Right hindlimb (tissue), 1 donor: ENCODE measurements at regions not wholly inside any gene's neighbourhood (a gene's known extent, or its start where the extent isn't known, plus 50 kb on each side); places are given as distances from the start of the nearest gene placed in this dataset.
"Not testable (repeated sequence)": the region's sequence is repeated elsewhere in the genome, so short reads cannot be mapped to it uniquely, and the experiment has no call there.

Experiments
- DNase-seq: peaks from one replicate; pipeline ENCODE4 v3.0.0-alpha.2; 2018

DNA sequence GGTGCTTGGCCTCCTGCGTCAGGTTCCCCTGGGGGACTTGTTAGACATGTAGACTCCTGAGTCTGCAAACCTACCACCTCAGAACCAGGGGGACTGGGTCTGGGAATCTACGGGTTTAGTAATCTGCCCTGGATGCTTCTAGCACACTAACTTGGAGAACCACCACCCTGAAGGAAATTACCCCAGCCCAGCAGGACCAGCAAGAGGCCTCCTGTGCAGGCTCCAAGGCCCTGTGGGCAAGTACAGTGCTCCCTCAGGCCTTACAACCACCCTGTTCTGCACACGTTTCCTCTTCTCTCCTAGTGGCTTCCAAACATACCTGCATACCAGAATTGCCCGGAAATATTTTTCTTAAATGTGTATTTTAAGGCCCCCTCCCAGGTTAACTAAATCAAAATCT, 423.0 kb downstream of the FUT8 start:
- no peak for DNase-seq

DNA sequence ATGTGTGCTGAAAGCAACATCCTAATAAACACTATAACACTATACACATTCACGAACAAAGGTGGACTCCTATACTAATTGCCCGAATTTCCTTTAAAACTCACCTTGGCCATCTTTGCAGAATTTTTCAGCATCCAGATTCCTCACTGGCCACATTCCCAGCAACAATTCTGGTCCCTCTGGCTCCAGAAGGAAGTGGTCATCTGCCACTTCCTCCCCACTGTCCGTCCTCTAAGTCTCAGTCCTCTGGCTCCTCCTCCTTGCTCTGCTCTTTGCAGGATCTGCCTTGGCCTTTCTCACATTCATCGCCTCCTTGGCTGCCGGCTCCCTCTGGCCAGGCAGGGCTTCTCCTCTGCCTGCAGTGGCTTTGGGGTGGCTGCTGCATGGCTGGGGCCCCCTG, 426.0 kb downstream of the FUT8 start:
- DNase-seq: no peak

DNA sequence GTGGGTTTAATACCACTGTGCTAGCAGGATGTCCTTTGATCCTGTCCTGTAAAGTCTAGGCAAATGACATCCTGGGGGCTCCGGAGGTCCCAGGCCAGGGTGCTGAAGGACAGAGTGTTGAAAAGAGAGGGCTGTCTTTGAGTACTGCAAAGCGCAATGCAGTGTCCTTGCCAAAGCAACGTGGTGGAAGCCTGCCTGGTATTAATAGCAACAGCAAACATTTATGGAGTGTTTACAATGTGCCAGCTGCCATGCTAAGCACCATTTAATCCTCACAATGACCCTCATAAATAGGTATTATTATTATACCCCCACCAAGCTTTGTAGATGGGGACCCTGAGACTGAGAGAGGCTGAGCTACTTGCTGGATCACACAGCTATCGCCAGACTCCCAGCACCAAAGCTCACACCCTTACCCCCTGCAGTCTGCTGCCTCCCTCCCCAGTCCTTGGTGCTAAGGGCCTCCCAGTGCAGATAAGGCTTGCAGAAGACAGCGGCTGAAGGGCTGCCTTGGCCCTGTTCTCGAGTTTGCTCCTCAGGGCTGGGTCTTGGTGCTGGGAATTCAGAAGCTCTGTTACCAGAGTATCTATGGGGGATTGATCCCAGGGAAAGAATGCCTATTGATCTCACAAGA, 427.7 kb downstream of the FUT8 start:
- no peak for DNase-seq

- no peak for DNase-seq
Measured at GRCh38 chr14:65840786-65841185, 428.3 kb downstream of the FUT8 start.

DNA sequence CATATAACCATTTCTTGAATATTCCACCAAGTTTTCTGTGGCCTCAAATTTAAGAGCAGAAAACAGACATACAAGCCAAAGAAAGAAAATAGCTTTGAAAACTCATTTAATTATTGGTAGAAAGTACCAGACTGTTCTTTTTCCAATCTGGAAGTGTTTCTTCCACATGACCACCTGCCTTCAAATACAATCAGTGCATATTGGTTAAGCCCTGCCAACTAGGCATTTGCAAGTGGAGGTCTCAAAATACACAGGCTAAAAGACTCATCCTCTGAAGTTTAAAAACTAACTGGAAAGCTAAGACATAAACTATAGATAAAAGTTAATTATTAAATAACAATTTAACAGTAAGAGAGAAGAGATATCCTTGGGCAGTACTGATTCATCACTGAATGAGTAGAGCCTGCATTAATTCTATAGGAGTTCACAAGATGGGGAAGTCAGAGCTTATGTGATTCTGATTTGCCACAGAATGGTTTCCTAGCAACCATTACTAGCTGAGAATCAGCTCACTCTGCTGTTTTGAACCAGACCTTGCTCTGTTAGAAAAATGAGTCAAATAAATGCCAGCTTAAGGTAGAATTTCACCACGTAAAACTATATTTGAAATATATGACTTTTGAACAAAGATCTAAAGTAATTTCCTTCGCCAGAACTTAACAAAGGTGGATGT, 433.8 kb downstream of the FUT8 start:
- no peak for DNase-seq

DNA sequence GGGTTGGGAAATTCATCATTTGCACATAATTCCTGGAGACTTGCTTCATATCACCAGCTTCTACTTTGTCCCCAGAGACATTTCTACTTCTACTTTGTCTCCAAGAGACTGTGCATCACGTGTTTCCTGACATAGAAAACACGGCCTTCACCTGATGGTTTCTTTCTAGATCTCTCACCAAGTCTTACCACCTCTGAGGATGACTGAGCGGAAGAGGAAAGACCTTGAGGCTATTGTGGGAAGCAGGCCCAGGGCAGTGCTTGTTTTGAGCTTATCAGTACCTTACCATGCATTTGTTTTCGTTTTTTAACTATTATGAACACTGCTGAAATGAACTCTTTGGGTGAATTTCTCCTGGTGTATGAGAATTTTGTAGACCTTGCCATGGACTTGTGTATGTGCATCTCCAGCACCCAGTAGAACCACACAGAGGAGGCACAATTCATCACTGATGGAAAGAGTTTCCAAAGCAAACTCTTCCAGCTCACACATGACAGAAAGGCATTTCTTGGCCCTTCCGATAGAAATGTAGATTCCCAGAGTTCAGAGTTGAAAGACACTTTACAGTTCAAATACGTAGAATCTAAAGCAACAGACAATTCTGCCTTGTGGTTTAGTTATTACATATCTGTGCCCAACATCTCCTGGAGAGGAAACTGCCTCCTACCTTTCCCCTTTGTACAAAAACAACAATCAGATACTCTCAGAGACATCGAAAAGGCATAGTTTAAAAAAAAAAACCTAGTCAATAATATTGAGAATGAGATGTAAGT, 434.7 kb downstream of the FUT8 start:
- no peak for DNase-seq

DNA sequence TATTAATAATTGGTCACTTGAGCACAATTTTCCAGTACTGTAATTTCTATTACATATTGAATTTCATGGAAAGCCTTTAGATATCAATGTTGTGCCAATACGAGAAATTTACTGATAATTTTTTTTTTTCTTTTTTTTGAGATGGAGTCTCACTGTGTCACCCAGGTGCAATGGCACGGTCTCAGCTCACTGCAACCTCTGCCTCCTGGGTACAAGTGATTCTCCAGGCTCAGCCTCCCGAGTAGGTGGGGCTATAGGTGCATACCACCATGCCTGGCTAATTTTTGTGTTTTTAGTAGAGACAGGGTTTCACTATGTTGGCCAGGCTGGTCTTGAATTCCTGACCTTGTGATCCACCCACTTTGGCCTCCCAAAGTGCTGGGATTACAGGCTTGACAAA, 435.4 kb downstream of the FUT8 start:
- DNase-seq: not testable (repeated sequence)

DNA sequence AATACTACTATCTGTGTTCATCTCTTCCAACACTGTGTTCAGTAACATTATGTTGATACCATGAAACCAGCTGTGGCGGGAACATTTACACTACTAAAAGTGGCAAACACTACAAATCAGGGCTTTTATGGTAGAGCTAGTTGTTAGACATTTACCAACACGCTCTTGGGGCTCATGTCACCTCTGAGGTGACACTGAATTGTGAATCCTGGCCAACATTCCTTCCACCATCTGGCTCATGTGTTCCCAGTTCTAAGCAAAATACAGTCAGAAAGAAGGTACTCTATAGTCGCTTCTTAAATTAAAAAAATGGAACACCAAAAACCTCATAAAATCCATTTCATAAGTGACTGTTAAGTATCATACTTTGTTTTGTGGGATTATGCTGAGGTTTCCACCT, 436.6 kb downstream of the FUT8 start:
- DNase-seq: no peak

- DNase-seq: no peak
Measured at GRCh38 chr14:65849558-65849957, 437.0 kb downstream of the FUT8 start.

DNA sequence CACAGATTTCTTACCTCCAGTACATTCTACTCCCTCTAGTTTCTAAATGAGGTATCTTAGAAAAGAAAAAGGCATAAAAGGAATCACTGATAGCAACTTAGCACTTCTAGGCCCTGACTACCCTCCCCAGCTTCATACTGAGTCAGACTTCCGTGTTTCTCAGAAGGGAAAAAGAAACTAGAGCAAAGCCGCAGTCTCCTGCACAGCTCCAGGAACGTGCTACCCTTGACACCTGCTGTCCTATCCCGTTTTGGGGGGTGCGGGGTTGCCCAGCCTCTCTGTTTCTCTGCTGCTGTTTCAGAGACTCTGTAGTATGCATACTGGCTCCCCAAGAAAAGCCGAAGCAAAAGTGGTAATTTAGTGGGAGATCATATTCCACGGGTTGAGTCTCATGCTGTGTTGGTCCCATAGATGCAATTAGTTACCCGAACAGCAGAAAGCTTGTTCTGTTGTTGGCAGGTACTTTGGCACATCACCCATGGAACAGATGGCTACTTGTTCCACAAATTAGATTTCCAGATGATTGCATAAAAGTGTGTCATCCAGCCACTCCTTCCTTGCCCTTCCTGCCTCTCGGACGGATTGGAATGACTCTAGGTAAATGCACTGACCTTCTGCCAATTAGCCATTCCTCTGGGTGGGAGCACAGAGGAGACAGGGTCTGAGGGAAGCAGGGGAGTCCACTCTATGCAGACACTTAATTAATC, 438.1 kb downstream of the FUT8 start:
- peak; percentile 30 for DNase-seq

DNA sequence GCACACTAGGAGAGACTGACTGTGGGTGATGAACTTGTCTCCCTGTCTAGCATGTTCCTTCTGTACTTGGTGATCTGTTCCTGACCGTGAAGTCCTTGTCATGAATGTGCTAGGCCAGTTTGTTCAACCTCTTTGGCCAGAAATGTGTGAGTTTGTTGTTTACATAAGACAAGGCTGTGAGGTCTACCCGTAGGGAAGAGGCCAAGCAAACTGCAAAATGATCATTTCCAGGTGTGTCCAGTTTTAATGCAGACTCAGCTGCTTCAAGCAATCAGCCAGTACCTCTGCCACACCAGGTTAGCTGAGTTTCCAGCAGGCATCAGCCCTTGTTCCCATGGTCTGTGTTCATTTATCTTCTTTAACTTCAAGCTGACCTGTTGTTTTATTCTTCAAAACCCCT, 440.2 kb downstream of the FUT8 start:
- no peak for DNase-seq

DNA sequence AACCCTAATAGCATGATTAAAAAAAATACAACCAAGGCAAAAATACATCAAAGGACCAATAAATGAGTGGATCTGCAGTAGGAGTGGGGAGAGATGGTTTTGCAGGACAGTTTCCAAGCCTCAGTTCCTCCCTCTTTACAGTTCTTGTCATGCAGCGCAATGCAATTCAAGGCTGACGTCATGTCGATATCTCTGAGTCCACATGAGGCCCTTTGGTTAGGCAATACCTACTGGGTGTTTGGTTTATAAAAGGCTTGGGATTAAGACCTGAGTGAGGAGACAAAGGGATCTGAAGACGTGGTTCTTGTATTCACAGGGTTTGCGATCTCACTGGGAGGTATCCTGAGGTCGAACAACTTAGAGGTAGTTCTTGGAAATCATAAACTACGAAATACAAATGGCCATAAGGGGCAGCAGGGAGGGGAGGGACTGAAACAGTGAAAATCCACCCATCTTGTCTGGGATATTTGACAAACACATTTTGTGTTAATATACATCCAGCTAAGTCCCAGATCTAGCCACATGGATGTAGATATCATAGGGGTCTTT, 441.0 kb downstream of the FUT8 start:
- DNase-seq: no peak

GRCh38 chr14:65854215-65854614, 441.7 kb downstream of the FUT8 start:
- no peak for DNase-seq

DNA sequence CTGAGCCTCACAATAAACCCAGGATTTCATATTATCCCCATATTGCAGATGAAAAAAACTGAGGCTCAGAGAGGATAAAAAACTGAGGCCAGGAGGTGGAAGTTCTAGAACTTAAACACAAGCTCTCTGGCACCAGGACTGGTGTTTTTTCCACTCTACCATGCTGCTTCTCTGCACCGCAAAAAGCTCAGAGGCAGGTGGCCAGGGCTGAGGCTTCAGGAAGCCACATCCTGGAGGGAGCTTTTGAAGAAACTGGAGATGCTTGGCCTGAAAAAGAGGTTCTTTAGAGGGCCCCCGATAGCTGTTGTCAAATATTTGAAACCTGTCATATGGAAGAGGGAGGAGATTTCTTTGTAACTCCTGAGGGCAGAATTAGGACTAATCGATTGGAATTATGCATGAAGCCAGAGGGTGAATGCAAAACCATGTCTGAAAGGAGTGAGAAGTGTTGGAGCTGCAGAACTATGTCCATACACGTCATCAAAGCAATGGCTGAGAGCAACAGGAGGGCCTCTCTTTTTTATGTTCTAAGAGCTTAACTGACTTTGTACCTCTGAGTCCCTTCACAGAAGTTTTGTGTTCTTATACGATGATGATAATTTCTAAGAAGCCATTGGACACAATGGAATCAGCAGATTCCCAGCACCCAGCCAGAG, 448.6 kb downstream of the FUT8 start:
- no peak for DNase-seq

DNA sequence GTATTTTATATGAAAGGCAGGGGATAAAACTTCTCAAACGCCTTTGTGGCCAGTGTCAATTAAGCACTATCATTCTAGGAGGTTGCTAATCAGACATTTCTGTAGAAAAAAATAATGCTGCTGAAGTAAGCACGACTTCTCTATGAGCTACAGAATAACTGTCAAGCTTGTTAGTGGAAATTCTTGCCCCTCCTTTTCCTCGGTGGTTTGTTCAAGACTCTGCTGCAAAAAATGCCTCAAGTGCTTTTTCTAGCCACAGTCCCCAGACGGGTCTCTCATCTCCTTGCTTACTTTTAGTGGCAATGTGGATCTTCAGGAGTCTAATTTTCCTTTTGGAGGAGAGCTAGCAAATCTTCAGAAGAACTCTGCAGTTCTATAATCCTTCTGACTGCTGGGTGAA, 452.0 kb downstream of the FUT8 start:
- no peak for DNase-seq

DNA sequence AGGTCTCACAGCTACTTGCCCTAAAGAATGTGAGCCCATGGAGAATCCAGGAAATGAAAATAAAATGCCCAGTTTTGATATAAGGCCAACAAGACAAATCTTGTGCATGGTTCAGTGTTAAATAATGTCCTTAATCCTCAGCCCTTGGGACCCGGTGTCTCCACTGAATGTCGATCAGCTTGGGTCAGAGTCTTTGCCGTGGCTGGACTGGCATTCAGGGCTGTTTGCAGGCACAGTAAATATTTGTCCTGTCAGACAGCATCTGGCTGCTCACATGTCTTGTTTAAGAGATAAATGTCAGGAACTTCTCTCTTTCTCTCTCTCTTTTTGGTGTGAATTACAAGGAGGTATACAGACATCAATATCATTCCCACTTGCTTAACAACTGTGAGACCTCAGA, 452.5 kb downstream of the FUT8 start:
- DNase-seq: no peak

DNA sequence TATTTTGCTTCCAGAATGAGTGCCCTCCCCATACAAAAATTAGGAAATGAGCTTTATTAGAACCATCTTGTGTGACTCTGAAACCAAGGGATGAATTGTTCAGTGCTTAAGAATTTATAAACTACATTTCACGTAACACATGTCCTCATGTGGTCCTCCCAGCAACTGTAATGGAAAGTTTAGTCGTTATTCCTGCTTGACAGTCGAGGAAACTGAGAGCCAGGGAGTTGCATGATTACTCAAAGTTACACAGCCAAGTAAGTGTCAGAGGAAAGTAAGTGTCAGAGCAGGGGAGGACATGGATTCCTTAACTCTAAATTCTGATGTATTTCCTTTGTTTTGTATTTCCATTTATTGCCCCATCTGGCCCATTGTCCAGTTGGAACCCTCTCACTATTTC, 453.9 kb downstream of the FUT8 start:
- no peak for DNase-seq

DNA sequence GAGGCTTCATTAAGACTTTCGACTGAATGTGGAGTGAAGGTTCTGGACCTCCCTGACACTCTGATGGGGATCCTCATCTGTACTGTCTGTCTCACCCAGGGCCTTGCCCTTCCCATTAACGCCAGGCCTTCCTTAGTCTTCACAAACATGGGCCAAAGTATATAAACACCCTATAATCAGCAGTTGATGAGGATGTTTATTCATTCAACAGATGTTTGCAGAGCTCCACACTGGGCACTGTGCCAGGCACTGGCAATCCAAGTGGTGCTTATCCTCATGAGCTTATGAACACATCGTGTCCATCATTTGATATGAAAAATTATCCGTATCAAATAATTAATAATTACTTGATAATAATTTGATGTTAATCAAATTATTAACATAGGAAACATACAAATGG, 454.4 kb downstream of the FUT8 start:
- no peak for DNase-seq

DNA sequence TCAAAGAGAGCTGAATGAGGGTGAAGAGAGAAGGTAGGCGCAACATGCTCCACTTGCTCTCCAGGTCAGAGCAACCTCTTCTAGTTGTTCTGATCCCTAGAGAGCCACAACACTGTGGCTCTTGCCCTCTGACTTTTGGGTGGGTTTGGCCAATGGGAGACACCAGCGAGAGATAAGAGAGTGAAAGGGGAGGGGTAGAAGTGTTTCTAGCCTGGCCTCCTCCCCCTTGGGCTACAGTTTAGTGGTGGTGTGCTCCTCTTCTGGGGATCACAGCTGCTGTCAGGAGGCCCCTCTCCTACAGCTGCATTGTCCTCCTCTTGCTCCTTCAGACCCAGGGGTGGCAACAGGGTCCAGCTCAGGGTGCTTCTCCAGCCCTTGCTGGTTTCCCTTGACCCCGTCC, 454.8 kb downstream of the FUT8 start:
- DNase-seq: no peak

DNA sequence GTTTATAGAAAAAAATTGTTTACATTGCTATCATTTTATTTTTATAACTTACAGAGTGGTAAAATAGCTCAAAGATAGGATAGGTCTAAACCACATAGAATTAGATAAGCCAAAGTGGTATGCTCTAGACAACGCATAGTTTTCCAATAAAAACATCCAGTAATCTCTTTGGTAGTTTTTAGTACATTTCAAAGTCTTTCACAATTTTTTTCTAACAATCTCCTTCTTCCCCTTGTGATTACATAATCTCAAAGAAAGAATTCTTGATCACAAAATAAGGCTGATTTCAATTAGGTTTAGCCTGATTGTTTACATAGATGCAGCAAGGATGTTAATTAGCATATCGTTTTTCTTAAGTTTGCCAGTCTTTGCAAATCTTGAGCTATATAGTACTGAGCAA, 460.0 kb downstream of the FUT8 start:
- DNase-seq: no peak

DNA sequence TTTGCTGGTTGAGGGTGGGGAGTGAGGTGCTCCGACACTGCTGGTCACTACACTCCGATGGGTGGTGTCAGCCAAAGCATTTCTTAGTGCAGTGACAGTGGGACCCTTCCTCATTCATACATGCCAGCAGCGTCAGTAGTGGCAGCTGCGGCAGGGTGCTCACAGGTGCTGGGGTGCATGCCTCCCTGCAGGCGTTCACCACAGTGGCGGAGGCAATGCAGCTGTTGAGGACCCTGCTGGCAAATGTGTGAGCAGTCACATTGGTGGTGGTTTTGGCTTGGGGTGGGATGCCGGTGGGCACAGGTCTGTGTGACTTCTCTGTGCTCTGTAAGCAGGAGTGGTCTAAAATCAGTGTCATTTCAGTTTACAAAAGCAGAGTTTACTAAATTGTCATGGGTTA, 464.6 kb downstream of the FUT8 start:
- DNase-seq: no peak

DNA sequence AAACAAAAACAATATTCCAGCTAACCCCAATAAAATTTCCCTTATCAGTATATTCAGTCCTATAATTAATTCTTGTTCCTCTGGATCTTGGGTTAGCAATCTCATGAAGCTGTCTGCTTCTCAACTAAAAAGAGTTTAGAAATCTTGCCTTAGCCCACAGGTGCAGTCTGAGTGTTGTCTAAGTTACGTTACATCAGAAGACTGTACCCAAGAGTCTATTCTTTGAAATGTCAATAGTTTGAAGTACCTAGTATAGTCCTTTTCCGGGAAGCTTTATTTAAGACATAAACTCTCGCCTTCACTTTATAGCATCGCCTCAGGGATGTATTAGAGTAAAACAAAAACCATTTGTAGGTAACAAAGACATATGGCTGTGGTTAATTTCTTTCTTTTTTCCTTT, 465.1 kb downstream of the FUT8 start:
- DNase-seq: no peak

GRCh38 chr14:65878586-65878985, 466.1 kb downstream of the FUT8 start:
- no peak for DNase-seq
